Neural progenitor cell (in vitro differentiated cells): ENCODE measurements at regions not wholly inside any gene's neighbourhood (a gene's known extent, or its start where the extent isn't known, plus 50 kb on each side); places are given as distances from the start of the nearest gene placed in this dataset.

Experiments used
- EZH2 ChIP-seq: fragments of 200-600 bp; sonication (generic); IDR thresholded peaks from 2 replicates; pipeline ENCODE4 v1.6.1; 2017; ENCODE audit warnings: antibody characterized with exemption, mild to moderate bottlenecking, moderate library complexity
- TF ChIP-seq, protein P1 (sequence below): fragments of 200-600 bp; sonication (generic); IDR thresholded peaks from 2 replicates; pipeline ENCODE4 v1.5.1; 2017; ENCODE audit warnings: antibody characterized with exemption, mild to moderate bottlenecking

DNA sequence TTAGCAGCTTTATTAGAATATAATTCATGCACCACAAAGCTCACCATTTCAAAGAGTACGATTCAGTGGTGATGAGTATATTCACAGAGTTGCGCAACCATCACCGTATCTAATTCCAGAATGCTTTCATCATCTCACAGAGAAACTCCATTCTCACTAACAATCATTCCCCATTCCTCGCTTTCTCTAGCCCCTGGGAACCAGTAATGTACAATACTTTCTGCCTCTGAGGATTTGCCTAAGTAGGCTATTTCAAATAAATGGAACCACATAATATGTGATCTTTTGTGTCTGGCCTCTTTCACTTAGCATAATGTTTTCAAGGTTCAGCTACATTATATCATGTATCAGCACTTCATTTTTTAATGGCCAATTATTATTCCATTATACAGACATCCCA is 145.1 kb upstream of the ADAMTS16 start:
- TF ChIP-seq, protein P1, sequence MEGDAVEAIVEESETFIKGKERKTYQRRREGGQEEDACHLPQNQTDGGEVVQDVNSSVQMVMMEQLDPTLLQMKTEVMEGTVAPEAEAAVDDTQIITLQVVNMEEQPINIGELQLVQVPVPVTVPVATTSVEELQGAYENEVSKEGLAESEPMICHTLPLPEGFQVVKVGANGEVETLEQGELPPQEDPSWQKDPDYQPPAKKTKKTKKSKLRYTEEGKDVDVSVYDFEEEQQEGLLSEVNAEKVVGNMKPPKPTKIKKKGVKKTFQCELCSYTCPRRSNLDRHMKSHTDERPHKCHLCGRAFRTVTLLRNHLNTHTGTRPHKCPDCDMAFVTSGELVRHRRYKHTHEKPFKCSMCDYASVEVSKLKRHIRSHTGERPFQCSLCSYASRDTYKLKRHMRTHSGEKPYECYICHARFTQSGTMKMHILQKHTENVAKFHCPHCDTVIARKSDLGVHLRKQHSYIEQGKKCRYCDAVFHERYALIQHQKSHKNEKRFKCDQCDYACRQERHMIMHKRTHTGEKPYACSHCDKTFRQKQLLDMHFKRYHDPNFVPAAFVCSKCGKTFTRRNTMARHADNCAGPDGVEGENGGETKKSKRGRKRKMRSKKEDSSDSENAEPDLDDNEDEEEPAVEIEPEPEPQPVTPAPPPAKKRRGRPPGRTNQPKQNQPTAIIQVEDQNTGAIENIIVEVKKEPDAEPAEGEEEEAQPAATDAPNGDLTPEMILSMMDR: no peak
- no peak for TF ChIP-seq EZH2
